ENCODE measurements at regions not wholly inside any gene's neighbourhood (a gene's known extent, or its start where the extent isn't known, plus 50 kb on each side); places are given as distances from the start of the nearest gene placed in this dataset.
A peak's percentile ranks its signal among the peaks of the same experiment; 100 is the strongest.
"Not testable (repeated sequence)": the region's sequence is repeated elsewhere in the genome, so short reads cannot be mapped to it uniquely, and the experiment has no call there.

GRCh38 chr5:1962619-1963355 lies 80.1 kb upstream of the IRX4 start:
- no peak for DNase-seq

GRCh38 chr5:1961952-1962595 lies 79.3 kb upstream of the IRX4 start:
- peak; percentile 92 for DNase-seq

DNA sequence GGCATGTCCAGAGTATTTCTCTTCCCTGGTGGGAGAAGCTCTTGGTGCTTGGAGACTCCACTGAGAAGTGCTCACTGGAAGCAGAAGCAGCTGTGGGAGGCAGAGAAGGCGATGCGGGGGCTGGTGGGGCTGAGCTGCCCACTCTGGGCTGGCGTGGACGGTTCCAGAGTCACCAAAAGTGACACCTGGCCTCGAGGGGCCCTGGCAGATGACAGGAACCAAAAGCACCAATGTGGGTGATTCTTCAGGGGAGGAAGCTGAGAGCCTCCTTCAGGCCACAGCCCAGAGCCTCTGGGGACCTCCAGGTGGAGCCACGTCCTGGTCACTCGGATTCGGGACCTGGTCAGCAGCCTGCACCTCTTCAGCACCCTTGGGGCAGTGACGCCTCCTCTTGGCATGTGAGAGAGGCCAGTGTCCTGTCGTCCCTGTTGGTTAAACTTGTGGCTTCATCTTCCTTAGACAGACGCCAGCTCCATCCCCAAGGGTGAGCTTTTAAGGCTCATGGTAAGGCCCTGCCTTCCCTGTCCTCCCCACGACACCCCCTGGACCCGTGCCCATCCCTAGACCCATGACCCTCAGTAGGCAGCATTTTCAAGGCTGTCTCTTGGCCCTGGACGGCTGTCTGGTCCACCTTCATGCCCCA lies 78.7 kb upstream of the IRX4 start:
- DNase-seq = no peak

- DNase-seq = no peak
Measured at GRCh38 chr5:1960595-1961303, 78.0 kb upstream of the IRX4 start.

DNA sequence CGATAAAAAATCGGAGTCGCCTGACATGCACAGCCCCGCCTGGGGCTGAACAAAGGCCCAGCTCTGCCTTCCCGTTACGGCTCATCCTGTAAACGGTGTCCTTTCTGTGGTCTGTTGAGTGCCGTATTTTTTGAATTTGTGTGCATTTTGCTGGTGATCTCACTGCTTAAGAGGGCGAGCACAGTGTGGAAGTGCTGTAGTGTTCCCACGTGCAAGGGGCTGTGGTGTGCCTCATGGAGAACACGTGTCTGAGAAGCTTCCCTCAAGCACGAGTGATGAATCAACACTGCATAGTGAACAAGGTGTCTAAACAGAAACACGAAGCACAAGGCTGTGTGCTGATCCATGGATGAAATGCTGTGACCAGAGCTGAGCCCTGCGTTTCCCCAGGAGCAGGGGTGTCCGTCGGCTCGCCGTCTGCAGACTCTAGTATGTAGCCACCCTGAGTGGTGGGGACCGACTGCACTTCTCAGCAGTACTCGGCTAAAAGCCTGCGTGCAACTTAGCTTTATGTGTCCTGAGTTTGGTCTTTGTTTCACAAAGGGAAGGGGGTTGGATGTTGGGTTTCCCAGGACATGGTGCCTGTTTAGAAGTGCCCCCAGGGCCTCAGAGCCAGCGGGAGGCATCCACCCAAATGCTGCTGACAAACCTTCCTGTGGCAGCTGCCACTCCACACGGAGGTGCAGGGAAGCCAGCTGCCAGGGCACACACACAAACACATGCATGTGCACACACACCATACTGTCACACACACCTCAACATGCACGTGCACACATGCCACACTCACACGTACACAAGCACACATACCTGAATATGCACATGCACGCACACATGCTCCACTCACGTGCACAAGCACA lies 77.2 kb upstream of the IRX4 start:
- no peak for DNase-seq

- DNase-seq = no peak
Measured at GRCh38 chr5:1959231-1959630, 76.5 kb upstream of the IRX4 start.

GRCh38 chr5:1958211-1959010 lies 75.7 kb upstream of the IRX4 start:
- no peak for DNase-seq

- no peak for DNase-seq
Measured at GRCh38 chr5:1955586-1955985, 72.9 kb upstream of the IRX4 start.

- not testable (repeated sequence) for DNase-seq
Measured at GRCh38 chr5:1953710-1954109, 71.0 kb upstream of the IRX4 start.

DNA sequence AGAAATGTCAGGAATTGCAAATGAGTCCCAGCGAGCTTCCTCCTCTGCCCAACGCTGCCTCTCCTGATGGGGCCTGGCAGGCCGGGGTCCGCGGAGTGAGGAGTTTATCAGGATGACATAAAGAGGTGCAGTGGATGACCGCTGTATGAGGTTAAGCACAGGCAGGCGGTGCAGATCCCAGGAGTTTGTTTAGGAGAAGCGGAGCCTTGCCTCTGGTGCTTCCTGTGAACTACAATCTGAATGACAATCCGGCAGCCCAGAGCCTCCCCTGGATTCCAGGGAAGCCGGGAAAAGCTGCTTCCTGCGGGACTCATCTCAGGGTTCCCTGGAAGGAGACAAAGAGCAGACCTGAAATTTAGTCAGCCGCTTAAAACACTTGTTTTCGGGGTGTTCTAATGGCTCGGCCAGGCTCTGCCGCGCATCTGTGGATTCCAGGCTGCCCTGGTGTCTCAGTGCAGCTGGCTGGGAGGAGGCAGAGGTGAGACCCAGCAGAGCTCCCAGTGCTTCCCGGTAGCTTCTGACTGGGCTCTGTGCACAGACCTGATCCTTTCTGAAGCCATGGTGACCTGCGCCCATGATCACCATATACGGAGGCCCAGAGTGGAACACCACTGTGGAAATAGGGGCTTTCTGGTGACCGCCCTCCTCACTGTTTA lies 69.8 kb upstream of the IRX4 start:
- no peak for DNase-seq

DNA sequence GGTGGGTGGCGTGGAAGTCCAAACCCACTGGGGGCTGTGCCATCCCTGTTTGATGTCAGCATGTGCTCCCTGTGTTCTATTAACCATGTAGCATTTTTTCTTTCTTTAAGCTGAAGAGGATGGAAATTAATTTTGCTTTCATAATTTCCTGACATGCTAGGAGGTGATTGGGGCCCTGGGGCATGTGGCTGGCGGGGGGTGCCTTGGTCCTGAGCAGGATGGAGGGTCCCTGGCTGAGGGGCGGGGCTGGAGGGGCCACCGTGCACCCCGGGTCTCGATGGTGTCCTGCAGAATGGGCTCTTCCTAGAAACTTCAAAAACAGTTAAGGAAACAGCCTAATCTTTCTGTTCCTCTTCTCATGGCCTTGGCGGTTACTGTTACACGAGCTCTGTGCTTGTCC lies 69.3 kb upstream of the IRX4 start:
- no peak for DNase-seq

GRCh38 chr5:1951165-1951816 lies 68.6 kb upstream of the IRX4 start:
- no peak for DNase-seq

DNA sequence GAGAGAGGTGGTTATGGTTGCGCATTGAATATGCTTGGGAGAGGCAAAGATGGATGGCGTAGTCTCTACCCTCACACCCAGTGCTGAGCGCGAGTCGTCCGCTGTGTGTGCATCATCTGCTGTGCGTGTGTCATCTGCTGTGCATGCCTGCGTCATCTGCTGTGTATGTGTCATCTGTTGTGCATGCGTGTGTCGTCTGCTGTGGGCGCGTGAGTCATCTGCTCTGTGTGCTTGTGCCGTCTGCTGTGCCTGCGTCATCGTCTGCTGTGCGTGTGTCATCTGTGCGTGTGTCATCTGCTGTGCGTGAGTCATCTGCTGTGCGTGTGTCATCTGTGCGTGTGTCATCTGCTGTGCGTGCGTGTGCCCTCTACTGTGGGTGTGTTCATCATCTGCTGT lies 68.0 kb upstream of the IRX4 start:
- DNase-seq = no peak

- no peak for DNase-seq
Measured at GRCh38 chr5:1950096-1950707, 67.5 kb upstream of the IRX4 start.

DNA sequence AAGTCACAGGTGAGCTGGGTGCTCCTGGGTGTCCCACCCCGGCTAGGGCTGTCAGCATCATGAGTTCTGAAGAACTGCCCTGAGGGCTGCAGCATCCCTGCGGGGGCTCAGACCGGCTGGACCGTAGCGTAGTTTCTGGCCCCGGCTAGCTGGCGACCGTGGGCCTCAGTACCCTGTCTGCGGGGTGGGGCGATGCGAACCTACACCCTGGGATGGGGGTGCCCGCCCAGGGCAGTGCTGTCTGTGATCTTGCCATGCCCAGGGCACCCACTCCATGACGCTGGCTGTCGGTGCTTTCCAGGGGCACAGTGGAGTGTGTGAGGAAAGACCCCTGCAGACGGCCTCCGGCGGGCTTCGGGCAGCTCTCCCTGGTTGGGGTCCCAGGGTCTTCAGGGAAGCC lies 66.5 kb upstream of the IRX4 start:
- DNase-seq = no peak

DNA sequence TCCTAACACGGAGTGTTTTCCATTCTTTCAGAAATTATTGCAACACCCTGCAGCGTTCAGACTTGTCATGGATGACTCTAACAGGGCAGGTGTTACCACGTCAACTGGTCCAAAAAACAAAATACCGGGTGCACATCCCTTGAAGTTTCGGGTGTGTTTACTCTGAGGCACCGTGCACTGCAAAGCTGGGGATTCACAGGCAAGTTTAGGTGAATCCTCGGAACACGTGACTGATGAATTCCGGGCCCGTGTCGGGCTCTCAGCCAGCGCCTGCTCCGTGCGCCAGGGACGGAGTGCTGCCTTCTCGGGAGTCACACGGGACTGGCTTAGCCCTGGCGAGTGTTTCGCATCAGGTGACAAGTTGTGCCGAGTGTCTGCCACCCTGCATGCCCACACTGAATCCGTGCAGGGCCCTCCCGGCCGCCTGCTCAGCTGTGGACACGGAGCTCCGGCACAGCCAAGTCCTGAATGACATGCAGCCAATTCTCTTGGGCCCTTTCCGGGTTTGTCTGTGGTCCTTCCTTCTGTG lies 66.0 kb upstream of the IRX4 start:
- DNase-seq = peak; percentile 57

- DNase-seq = no peak
Measured at GRCh38 chr5:1948111-1948510, 65.4 kb upstream of the IRX4 start.

DNA sequence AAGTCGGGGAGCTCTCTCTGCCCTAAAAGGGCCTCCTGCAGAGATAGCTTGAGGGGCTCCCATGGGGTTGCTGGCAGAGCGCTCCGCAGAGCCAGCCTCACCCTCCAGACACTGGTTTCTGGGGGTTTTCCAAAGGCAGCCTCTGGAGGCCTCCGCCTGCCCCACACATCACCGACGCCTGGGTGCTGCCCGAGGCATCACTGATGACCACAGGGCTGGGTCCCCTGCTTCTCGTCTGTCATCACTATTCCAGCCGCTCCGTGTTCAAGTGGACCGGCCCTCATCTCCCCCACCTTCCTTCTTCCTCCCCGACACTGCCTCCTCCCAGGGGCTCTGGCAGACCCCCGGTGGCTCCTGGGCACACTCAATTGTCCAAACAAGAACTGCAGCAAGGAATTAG lies 64.1 kb upstream of the IRX4 start:
- no peak for DNase-seq

GRCh38 chr5:1946122-1946677 lies 63.5 kb upstream of the IRX4 start:
- DNase-seq = no peak

DNA sequence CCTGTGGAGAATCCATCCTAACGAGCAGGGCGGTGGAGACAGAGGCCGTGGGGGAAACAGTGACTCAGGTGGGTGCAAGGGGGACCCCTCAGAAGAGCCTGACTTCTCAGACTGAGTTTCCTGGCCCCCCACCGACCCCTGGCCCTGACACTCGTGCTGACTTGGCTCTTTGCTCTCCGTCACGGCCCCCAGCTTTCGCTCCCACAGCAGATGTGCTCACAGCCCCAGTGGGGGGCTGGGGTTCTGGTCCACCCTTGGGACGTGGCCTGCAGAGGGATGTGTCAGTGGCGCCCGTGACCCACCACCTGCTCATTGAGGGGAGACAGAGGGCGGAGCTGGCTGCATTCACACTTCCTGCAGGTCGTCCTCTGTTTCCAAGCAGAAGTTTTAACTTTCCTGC lies 62.9 kb upstream of the IRX4 start:
- DNase-seq = no peak
